Ishikawa (cell line): ENCODE measurements at regions not wholly inside any gene's neighbourhood (a gene's known extent, or its start where the extent isn't known, plus 50 kb on each side); places are given as distances from the start of the nearest gene placed in this dataset.

ENCODE experiments used
- CEBPB ChIP-seq: IDR thresholded peaks from 2 replicates; pipeline ENCODE4 v1.6.1; 2012
- EP300 ChIP-seq: IDR thresholded peaks from 2 replicates; pipeline ENCODE4 v1.6.1; 2012; ENCODE audit warnings: borderline replicate concordance
- FOXM1 ChIP-seq: IDR thresholded peaks from 2 replicates; pipeline ENCODE4 v1.6.1; 2012; ENCODE audit warnings: low read depth, borderline replicate concordance
- NFIC ChIP-seq: IDR thresholded peaks from 2 replicates; pipeline ENCODE4 v1.6.1; 2012
- RAD21 ChIP-seq: IDR thresholded peaks from 2 replicates; pipeline ENCODE4 v1.6.1; 2012; ENCODE audit warnings: low read depth
- TAF1 ChIP-seq: IDR thresholded peaks from 2 replicates; pipeline ENCODE4 v1.6.1; 2012; ENCODE audit warnings: low read depth, mild to moderate bottlenecking
- TEAD4 ChIP-seq: IDR thresholded peaks from 2 replicates; pipeline ENCODE4 v1.6.1; 2012
- TF ChIP-seq, protein P1 (sequence below): IDR thresholded peaks from 2 replicates; pipeline ENCODE4 v1.6.1; 2012
- TF ChIP-seq, protein P2 (sequence below): IDR thresholded peaks from 2 replicates; pipeline ENCODE4 v1.6.1; 2012
- TF ChIP-seq, protein P3 (sequence below): IDR thresholded peaks from 2 replicates; pipeline ENCODE4 v1.6.1; 2012; ENCODE audit warnings: low read depth, mild to moderate bottlenecking

DNA sequence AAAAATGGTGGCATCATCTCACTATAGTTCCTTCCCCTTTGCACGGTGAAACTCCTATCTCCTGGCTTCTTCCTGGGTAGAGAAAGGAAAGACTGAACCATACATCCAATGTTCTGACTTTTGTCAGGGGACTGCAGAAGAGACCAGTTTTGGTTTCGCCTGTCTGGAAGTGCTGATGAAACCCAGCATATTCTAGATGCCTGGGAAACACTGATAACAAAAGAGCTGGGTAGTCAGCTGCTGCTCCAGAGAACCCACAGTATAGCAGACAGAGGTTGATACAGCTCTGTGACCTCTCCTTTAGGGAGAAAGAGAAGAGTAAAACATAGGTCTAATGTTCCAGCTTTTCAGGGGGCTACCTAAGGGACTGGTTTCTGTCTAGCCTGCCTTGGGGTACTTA, 695.3 kb downstream of the DIAPH3 start:
- TF ChIP-seq TAF1 (no peak), RAD21 (no peak), EP300 (no peak), CEBPB (no peak), NFIC (no peak), TEAD4 (no peak), FOXM1 (no peak)
- TF ChIP-seq, protein P1, sequence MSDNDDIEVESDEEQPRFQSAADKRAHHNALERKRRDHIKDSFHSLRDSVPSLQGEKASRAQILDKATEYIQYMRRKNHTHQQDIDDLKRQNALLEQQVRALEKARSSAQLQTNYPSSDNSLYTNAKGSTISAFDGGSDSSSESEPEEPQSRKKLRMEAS, result no peak
- TF ChIP-seq, protein P2, sequence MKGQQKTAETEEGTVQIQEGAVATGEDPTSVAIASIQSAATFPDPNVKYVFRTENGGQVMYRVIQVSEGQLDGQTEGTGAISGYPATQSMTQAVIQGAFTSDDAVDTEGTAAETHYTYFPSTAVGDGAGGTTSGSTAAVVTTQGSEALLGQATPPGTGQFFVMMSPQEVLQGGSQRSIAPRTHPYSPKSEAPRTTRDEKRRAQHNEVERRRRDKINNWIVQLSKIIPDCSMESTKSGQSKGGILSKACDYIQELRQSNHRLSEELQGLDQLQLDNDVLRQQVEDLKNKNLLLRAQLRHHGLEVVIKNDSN, result no peak
- TF ChIP-seq, protein P3, sequence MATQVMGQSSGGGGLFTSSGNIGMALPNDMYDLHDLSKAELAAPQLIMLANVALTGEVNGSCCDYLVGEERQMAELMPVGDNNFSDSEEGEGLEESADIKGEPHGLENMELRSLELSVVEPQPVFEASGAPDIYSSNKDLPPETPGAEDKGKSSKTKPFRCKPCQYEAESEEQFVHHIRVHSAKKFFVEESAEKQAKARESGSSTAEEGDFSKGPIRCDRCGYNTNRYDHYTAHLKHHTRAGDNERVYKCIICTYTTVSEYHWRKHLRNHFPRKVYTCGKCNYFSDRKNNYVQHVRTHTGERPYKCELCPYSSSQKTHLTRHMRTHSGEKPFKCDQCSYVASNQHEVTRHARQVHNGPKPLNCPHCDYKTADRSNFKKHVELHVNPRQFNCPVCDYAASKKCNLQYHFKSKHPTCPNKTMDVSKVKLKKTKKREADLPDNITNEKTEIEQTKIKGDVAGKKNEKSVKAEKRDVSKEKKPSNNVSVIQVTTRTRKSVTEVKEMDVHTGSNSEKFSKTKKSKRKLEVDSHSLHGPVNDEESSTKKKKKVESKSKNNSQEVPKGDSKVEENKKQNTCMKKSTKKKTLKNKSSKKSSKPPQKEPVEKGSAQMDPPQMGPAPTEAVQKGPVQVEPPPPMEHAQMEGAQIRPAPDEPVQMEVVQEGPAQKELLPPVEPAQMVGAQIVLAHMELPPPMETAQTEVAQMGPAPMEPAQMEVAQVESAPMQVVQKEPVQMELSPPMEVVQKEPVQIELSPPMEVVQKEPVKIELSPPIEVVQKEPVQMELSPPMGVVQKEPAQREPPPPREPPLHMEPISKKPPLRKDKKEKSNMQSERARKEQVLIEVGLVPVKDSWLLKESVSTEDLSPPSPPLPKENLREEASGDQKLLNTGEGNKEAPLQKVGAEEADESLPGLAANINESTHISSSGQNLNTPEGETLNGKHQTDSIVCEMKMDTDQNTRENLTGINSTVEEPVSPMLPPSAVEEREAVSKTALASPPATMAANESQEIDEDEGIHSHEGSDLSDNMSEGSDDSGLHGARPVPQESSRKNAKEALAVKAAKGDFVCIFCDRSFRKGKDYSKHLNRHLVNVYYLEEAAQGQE, result no peak
